GM06990 (cell line): ENCODE measurements at regions not wholly inside any gene's neighbourhood (a gene's known extent, or its start where the extent isn't known, plus 50 kb on each side); places are given as distances from the start of the nearest gene placed in this dataset.
"Not testable (repeated sequence)": the region's sequence is repeated elsewhere in the genome, so short reads cannot be mapped to it uniquely, and the experiment has no call there.

Source experiments
- DNase-seq: peaks from one replicate; pipeline ENCODE4 v3.0.0-alpha.2; 2011; ENCODE audit not compliant: insufficient read length; ENCODE audit errors: extremely low read depth
- H3K27me3 ChIP-seq: replicated peaks from 2 replicates; pipeline ENCODE4 v1.6.0; 2011; ENCODE audit warnings: low read length; ENCODE audit not compliant: control insufficient read depth, insufficient read depth
- H3K36me3 ChIP-seq: 2 replicates; pipeline ENCODE4 v1.5.1; 2011; ENCODE audit warnings: low read length; ENCODE audit not compliant: control insufficient read depth, insufficient read depth
- H3K4me3 ChIP-seq: replicated peaks from 2 replicates; pipeline ENCODE4 v1.5.1; 2011; ENCODE audit warnings: low read depth, mild to moderate bottlenecking, control low read depth, low read length
- CTCF ChIP-seq: IDR thresholded peaks from 2 replicates; pipeline ENCODE4 v1.5.1; 2011; ENCODE audit warnings: low read length, control low read depth, mild to moderate bottlenecking, inconsistent platforms; ENCODE audit not compliant: insufficient read depth, poor library complexity, severe bottlenecking

GRCh38 chr2:77578354-77578753, 56.2 kb upstream of the LRRTM4 start:
- DNase-seq, result no peak
- Histone ChIP-seq H3K27me3 (no peaks in the 10 kb centered on the region), H3K4me3 (no peak overlapping the region), H3K36me3 (no peaks in the 10 kb centered on the region)
- no peak for TF ChIP-seq CTCF

- DNase-seq, result no peak
- no peaks in the 10 kb centered on the region for H3K36me3 ChIP-seq
Measured at GRCh38 chr2:77579076-77579769, 57.0 kb upstream of the LRRTM4 start.

GRCh38 chr2:77588438-77588837, 66.3 kb upstream of the LRRTM4 start:
- H3K27me3 ChIP-seq, result no peaks in the 10 kb centered on the region
- no peak for TF ChIP-seq CTCF
- H3K36me3 ChIP-seq, result no peaks in the 10 kb centered on the region
- no peak for DNase-seq
- no peak overlapping the region for H3K4me3 ChIP-seq

More at GRCh38 chr2:77579076-77579769, 57.0 kb upstream of the LRRTM4 start:
- no peak overlapping the region for H3K4me3 ChIP-seq
- H3K27me3 ChIP-seq, result no peaks in the 10 kb centered on the region
- no peak for TF ChIP-seq CTCF

GRCh38 chr2:77590298-77590917, 68.2 kb upstream of the LRRTM4 start:
- DNase-seq, result no peak
- TF ChIP-seq CTCF, result no peak
- no peak overlapping the region for H3K4me3 ChIP-seq
- H3K27me3 ChIP-seq, result no peaks in the 10 kb centered on the region
- H3K36me3 ChIP-seq, result no peaks in the 10 kb centered on the region

GRCh38 chr2:77592955-77593354, 70.8 kb upstream of the LRRTM4 start:
- H3K4me3 ChIP-seq, DNase-seq, H3K36me3 ChIP-seq, H3K27me3 ChIP-seq: not testable (repeated sequence)

GRCh38 chr2:77602771-77603170, 80.6 kb upstream of the LRRTM4 start:
- Histone ChIP-seq H3K4me3 (no peak overlapping the region), H3K27me3 (no peaks in the 10 kb centered on the region), H3K36me3 (no peaks in the 10 kb centered on the region)
- no peak for TF ChIP-seq CTCF
- no peak for DNase-seq
